Activated naive CD8-positive, alpha-beta T cell treated with anti-CD3 and anti-CD28 coated beads, Interleukin-2, amount 10 ng/mL, durations not matched to agents 7 days and 5 days (primary cell): ENCODE measurements at regions not wholly inside any gene's neighbourhood (a gene's known extent, or its start where the extent isn't known, plus 50 kb on each side); places are given as distances from the start of the nearest gene placed in this dataset.

Experiments
- ATAC-seq: fragments of 150-1000 bp; cut with Tn5 transposase; one replicate; pipeline ENCODE4 v1.10.0; 2021; ENCODE audit warnings: low read depth, moderate library complexity
- POLR2A ChIA-PET: fragments of 350-600 bp; sonication (Branson Sonifier 250); formaldehyde crosslinking; loops from one replicate; lab custom pipeline; 2021; ENCODE audit warnings: antibody characterized with exemption; lab: Charles Lee
- DNase-seq: peaks from one replicate; pipeline ENCODE4 v3.0.0; 2021
- H3K27ac Mint-ChIP-seq: one replicate; pipeline ENCODE4 v1.8.0; 2022; ENCODE audit warnings: mild to moderate bottlenecking, mixed read lengths
- H3K27me3 Mint-ChIP-seq: one replicate; pipeline ENCODE4 v1.8.0; 2022; ENCODE audit warnings: mild to moderate bottlenecking, moderate library complexity, mixed read lengths
- H3K36me3 Mint-ChIP-seq: one replicate; pipeline ENCODE4 v1.8.0; 2021; ENCODE audit warnings: mild to moderate bottlenecking, mixed read lengths
- H3K4me1 Mint-ChIP-seq: one replicate; pipeline ENCODE4 v1.8.0; 2021; ENCODE audit warnings: mixed read lengths
- H3K4me3 Mint-ChIP-seq: one replicate; pipeline ENCODE4 v1.8.0; 2022; ENCODE audit warnings: mild to moderate bottlenecking, moderate library complexity, mixed read lengths
- H3K9me3 Mint-ChIP-seq: one replicate; pipeline ENCODE4 v1.8.0; 2021; ENCODE audit warnings: mixed read lengths

GRCh38 chr5:126354858-126355731, 68.1 kb upstream of the GRAMD2B start:
- DNase-seq = no peak
- POLR2A ChIA-PET = interaction anchor here (0.6 kb wide), 1 partner anchor 95 kb away, joined by 3 read pairs; no protein-coding TSS in a partner anchor
- no peak overlapping the region for H3K27ac Mint-ChIP-seq
- peaks cover 17% of the 10 kb centered on the region for H3K4me1 Mint-ChIP-seq
- no peak overlapping the region for H3K4me3 Mint-ChIP-seq
- no peak for ATAC-seq
- no peaks in the 10 kb centered on the region for H3K9me3 Mint-ChIP-seq
- H3K36me3 Mint-ChIP-seq = no peaks in the 10 kb centered on the region
- H3K27me3 Mint-ChIP-seq = peaks cover 7% of the 10 kb centered on the region

- no peak for ATAC-seq
- Mint-ChIP-seq H3K27ac (no peak overlapping the region), H3K36me3 (no peaks in the 10 kb centered on the region)
Observed at GRCh38 chr5:126355940-126356339, 67.3 kb upstream of the GRAMD2B start.

GRCh38 chr5:126357585-126358342, 65.4 kb upstream of the GRAMD2B start:
- peaks cover 5% of the 10 kb centered on the region for H3K27me3 Mint-ChIP-seq
- H3K27ac Mint-ChIP-seq = no peak overlapping the region
- H3K4me1 Mint-ChIP-seq = peaks cover 17% of the 10 kb centered on the region
- POLR2A ChIA-PET = no interaction called here
- no peaks in the 10 kb centered on the region for H3K36me3 Mint-ChIP-seq
- H3K4me3 Mint-ChIP-seq = no peak overlapping the region
- H3K9me3 Mint-ChIP-seq = no peaks in the 10 kb centered on the region
- no peak for ATAC-seq
- no peak for DNase-seq

More at GRCh38 chr5:126355940-126356339, 67.3 kb upstream of the GRAMD2B start:
- peaks cover 7% of the 10 kb centered on the region for H3K27me3 Mint-ChIP-seq
- H3K4me3 Mint-ChIP-seq = no peak overlapping the region
- DNase-seq = no peak
- H3K4me1 Mint-ChIP-seq = peaks cover 17% of the 10 kb centered on the region
- H3K9me3 Mint-ChIP-seq = no peaks in the 10 kb centered on the region
- POLR2A ChIA-PET = interaction anchor here (0.6 kb wide), 1 partner anchor 94 kb away, joined by 3 read pairs; no protein-coding TSS in a partner anchor

GRCh38 chr5:126358525-126358924, 64.7 kb upstream of the GRAMD2B start:
- no peak overlapping the region for H3K4me3 Mint-ChIP-seq
- no peaks in the 10 kb centered on the region for H3K36me3 Mint-ChIP-seq
- no peaks in the 10 kb centered on the region for H3K9me3 Mint-ChIP-seq
- peaks cover 5% of the 10 kb centered on the region for H3K27me3 Mint-ChIP-seq
- peaks cover 17% of the 10 kb centered on the region for H3K4me1 Mint-ChIP-seq
- H3K27ac Mint-ChIP-seq = no peak overlapping the region
- DNase-seq (no peak), ATAC-seq (peak; percentile 30)
- POLR2A ChIA-PET = no interaction called here

- Mint-ChIP-seq H3K27me3 (peaks cover 5% of the 10 kb centered on the region), H3K36me3 (no peaks in the 10 kb centered on the region), H3K27ac (no peak overlapping the region), H3K9me3 (no peaks in the 10 kb centered on the region), H3K4me3 (no peak overlapping the region), H3K4me1 (peaks cover 13% of the 10 kb centered on the region)
- DNase-seq (no peak), ATAC-seq (no peak)
- POLR2A ChIA-PET = no interaction called here
Observed at GRCh38 chr5:126359884-126360283, 63.3 kb upstream of the GRAMD2B start.

- no peaks in the 10 kb centered on the region for H3K36me3 Mint-ChIP-seq
- POLR2A ChIA-PET = no interaction called here
- no peak for DNase-seq
- peaks cover 8% of the 10 kb centered on the region for H3K4me1 Mint-ChIP-seq
- H3K27me3 Mint-ChIP-seq = peaks cover 5% of the 10 kb centered on the region
- H3K9me3 Mint-ChIP-seq = no peaks in the 10 kb centered on the region
- no peak overlapping the region for H3K27ac Mint-ChIP-seq
- ATAC-seq = no peak
- no peak overlapping the region for H3K4me3 Mint-ChIP-seq
Observed at GRCh38 chr5:126360467-126360866, 62.7 kb upstream of the GRAMD2B start.

GRCh38 chr5:126363658-126364057, 59.6 kb upstream of the GRAMD2B start:
- no peak overlapping the region for H3K27ac Mint-ChIP-seq
- no peaks in the 10 kb centered on the region for H3K36me3 Mint-ChIP-seq
- DNase-seq (no peak), ATAC-seq (no peak)
- POLR2A ChIA-PET = no interaction called here
- H3K27me3 Mint-ChIP-seq = peaks cover 2% of the 10 kb centered on the region
- H3K9me3 Mint-ChIP-seq = no peaks in the 10 kb centered on the region
- peaks cover 3% of the 10 kb centered on the region for H3K4me1 Mint-ChIP-seq
- H3K4me3 Mint-ChIP-seq = no peak overlapping the region

- H3K27ac Mint-ChIP-seq = no peak overlapping the region
- peaks cover 2% of the 10 kb centered on the region for H3K4me1 Mint-ChIP-seq
- DNase-seq = no peak
- peaks cover 2% of the 10 kb centered on the region for H3K27me3 Mint-ChIP-seq
- no peaks in the 10 kb centered on the region for H3K9me3 Mint-ChIP-seq
- no peak for ATAC-seq
- no peak overlapping the region for H3K4me3 Mint-ChIP-seq
- H3K36me3 Mint-ChIP-seq = no peaks in the 10 kb centered on the region
- POLR2A ChIA-PET = no interaction called here
Observed at GRCh38 chr5:126364206-126364902, 58.9 kb upstream of the GRAMD2B start.

GRCh38 chr5:126365446-126366198, 57.6 kb upstream of the GRAMD2B start:
- Mint-ChIP-seq H3K9me3 (no peaks in the 10 kb centered on the region), H3K27me3 (peaks cover 2% of the 10 kb centered on the region), H3K36me3 (no peaks in the 10 kb centered on the region), H3K4me1 (peaks cover 2% of the 10 kb centered on the region), H3K27ac (no peak overlapping the region), H3K4me3 (no peak overlapping the region)
- DNase-seq = no peak
- POLR2A ChIA-PET = no interaction called here
- no peak for ATAC-seq

- Mint-ChIP-seq H3K27ac (no peak overlapping the region), H3K36me3 (no peaks in the 10 kb centered on the region), H3K4me3 (no peak overlapping the region), H3K4me1 (peaks cover 2% of the 10 kb centered on the region), H3K9me3 (no peaks in the 10 kb centered on the region), H3K27me3 (peaks cover 2% of the 10 kb centered on the region)
- POLR2A ChIA-PET = no interaction called here
- no peak for DNase-seq
- no peak for ATAC-seq
Observed at GRCh38 chr5:126366199-126366560, 57.0 kb upstream of the GRAMD2B start.

GRCh38 chr5:126368239-126368812, 54.9 kb upstream of the GRAMD2B start:
- H3K4me3 Mint-ChIP-seq = no peak overlapping the region
- H3K36me3 Mint-ChIP-seq = no peaks in the 10 kb centered on the region
- peaks cover 2% of the 10 kb centered on the region for H3K4me1 Mint-ChIP-seq
- ATAC-seq (no peak), DNase-seq (no peak)
- no peaks in the 10 kb centered on the region for H3K9me3 Mint-ChIP-seq
- peaks cover 2% of the 10 kb centered on the region for H3K27me3 Mint-ChIP-seq
- POLR2A ChIA-PET = no interaction called here
- no peak overlapping the region for H3K27ac Mint-ChIP-seq

GRCh38 chr5:126369083-126369482, 54.1 kb upstream of the GRAMD2B start:
- DNase-seq (no peak), ATAC-seq (no peak)
- Mint-ChIP-seq H3K9me3 (no peaks in the 10 kb centered on the region), H3K27ac (no peak overlapping the region), H3K4me3 (no peak overlapping the region), H3K4me1 (peaks cover 9% of the 10 kb centered on the region), H3K27me3 (peaks cover 2% of the 10 kb centered on the region), H3K36me3 (no peaks in the 10 kb centered on the region)
- POLR2A ChIA-PET = no interaction called here
